Neural cell (in vitro differentiated cells): ENCODE measurements at regions not wholly inside any gene's neighbourhood (a gene's known extent, or its start where the extent isn't known, plus 50 kb on each side); places are given as distances from the start of the nearest gene placed in this dataset.

Source experiments
- H2AFZ ChIP-seq: fragments of 200-600, 300-800 bp; sonication (generic), shearing (Covaris generic); 2 replicates; pipeline ENCODE4 v1.6.0; 2014; ENCODE audit warnings: low read depth, mild to moderate bottlenecking, antibody characterized with exemption, low read length, moderate library complexity
- H3F3A ChIP-seq: fragments of 200-600 bp; shearing (Covaris generic); 2 replicates; pipeline ENCODE4 v1.6.1; 2016; ENCODE audit warnings: mild to moderate bottlenecking, moderate library complexity, mixed read lengths, antibody characterized with exemption, low read length; ENCODE audit not compliant: insufficient read depth, poor library complexity, severe bottlenecking
- H3K27ac ChIP-seq: fragments of 200-600, 300-800 bp; sonication (generic), shearing (Covaris generic); 2 replicates; pipeline ENCODE4 v1.5.1; 2014; ENCODE audit warnings: mild to moderate bottlenecking, low read length, moderate library complexity
- H3K27me3 ChIP-seq: fragments of 300-800, 200-600 bp; sonication (generic), shearing (Covaris generic); 2 replicates; pipeline ENCODE4 v1.6.0; 2014; ENCODE audit warnings: mild to moderate bottlenecking, low read depth, low read length, moderate library complexity; ENCODE audit not compliant: insufficient read depth
- H3K36me3 ChIP-seq: fragments of 300-800, 200-600 bp; sonication (generic), shearing (Covaris generic); 2 replicates; pipeline ENCODE4 v1.5.1; 2014; ENCODE audit warnings: mild to moderate bottlenecking, antibody characterized with exemption, low read length, moderate library complexity; ENCODE audit not compliant: insufficient read depth
- H3K4me2 ChIP-seq: fragments of 300-800, 200-600 bp; sonication (generic), shearing (Covaris generic); 2 replicates; pipeline ENCODE4 v1.6.0; 2014; ENCODE audit warnings: mild to moderate bottlenecking, low read length
- H3K4me3 ChIP-seq: fragments of 300-800, 200-600 bp; sonication (generic), shearing (Covaris generic); 2 replicates; pipeline ENCODE4 v1.5.1; 2014; ENCODE audit warnings: mild to moderate bottlenecking, low read length, moderate library complexity
- H3K79me2 ChIP-seq: fragments of 200-600 bp; shearing (Covaris generic); replicated peaks from 2 replicates; pipeline ENCODE4 v1.6.0; 2014; ENCODE audit warnings: mild to moderate bottlenecking, low read length, moderate library complexity; ENCODE audit not compliant: insufficient read depth
- H3K9ac ChIP-seq: fragments of 300-800, 200-600 bp; sonication (generic), shearing (Covaris generic); 2 replicates; pipeline ENCODE4 v1.6.1; 2016; ENCODE audit warnings: mild to moderate bottlenecking, low read length, mixed read lengths
- H3K9me2 ChIP-seq: fragments of 200-600 bp; shearing (Covaris generic); 2 replicates; pipeline ENCODE4 v1.6.1; 2016; ENCODE audit warnings: mild to moderate bottlenecking, low read length, mixed read lengths; ENCODE audit not compliant: insufficient read depth
- H3K9me3 ChIP-seq: fragments of 200-600, 300-800 bp; sonication (generic), shearing (Covaris generic); 2 replicates; pipeline ENCODE4 v1.6.1; 2016; ENCODE audit warnings: mild to moderate bottlenecking, mixed run types, low read length, moderate library complexity, mixed read lengths
- H4K20me1 ChIP-seq: fragments of 200-600 bp; shearing (Covaris generic); 2 replicates; pipeline ENCODE4 v1.6.1; 2016; ENCODE audit warnings: mild to moderate bottlenecking, mixed run types; ENCODE audit not compliant: insufficient read depth
- CTCF ChIP-seq: fragments of 450-650 bp; IDR thresholded peaks from 2 replicates; pipeline ENCODE4 v1.5.1; 2014; ENCODE audit warnings: antibody characterized with exemption, mild to moderate bottlenecking, moderate library complexity; ENCODE audit not compliant: poor library complexity, severe bottlenecking
- EP300 ChIP-seq: fragments of 450-650 bp; conservative IDR thresholded peaks from 2 replicates; pipeline ENCODE4 v1.6.1; 2014; ENCODE audit warnings: antibody characterized with exemption, mild to moderate bottlenecking, moderate library complexity; ENCODE audit not compliant: poor library complexity, severe bottlenecking
- EZH2 ChIP-seq: fragments of 200-600, 300-800 bp; shearing (Covaris generic), sonication (generic); IDR thresholded peaks from 2 replicates; pipeline ENCODE4 v1.6.1; 2014; ENCODE audit warnings: antibody characterized with exemption, low read length, borderline replicate concordance, mild to moderate bottlenecking; ENCODE audit not compliant: insufficient read depth, poor library complexity, severe bottlenecking
- MXI1 ChIP-seq: fragments of 450-650 bp; conservative IDR thresholded peaks from 2 replicates; pipeline ENCODE4 v1.6.1; 2014; ENCODE audit warnings: antibody characterized with exemption, mild to moderate bottlenecking; ENCODE audit not compliant: poor library complexity, severe bottlenecking
- POLR2AphosphoS5 ChIP-seq: IDR thresholded peaks from 2 replicates; pipeline ENCODE4 v1.6.1; 2012
- RAD21 ChIP-seq: fragments of 450-650 bp; conservative IDR thresholded peaks from 2 replicates; pipeline ENCODE4 v1.6.1; 2014; ENCODE audit warnings: antibody characterized with exemption, mild to moderate bottlenecking, moderate library complexity
- REST ChIP-seq: IDR thresholded peaks from 2 replicates; pipeline ENCODE4 v1.6.1; 2012; ENCODE audit warnings: borderline replicate concordance
- SMC3 ChIP-seq: fragments of 450-650 bp; conservative IDR thresholded peaks from 2 replicates; pipeline ENCODE4 v1.6.1; 2014; ENCODE audit warnings: antibody characterized with exemption, mild to moderate bottlenecking, moderate library complexity; ENCODE audit not compliant: poor library complexity
- TAF1 ChIP-seq: IDR thresholded peaks from 2 replicates; pipeline ENCODE4 v1.6.1; 2012; ENCODE audit warnings: low read depth

- Histone ChIP-seq H4K20me1 (no peaks in the 10 kb centered on the region), H3K79me2 (no peaks in the 10 kb centered on the region), H3K9me3 (no peaks in the 10 kb centered on the region), H2AFZ (no peak overlapping the region), H3F3A (no peaks in the 10 kb centered on the region), H3K27me3 (no peaks in the 10 kb centered on the region), H3K4me3 (no peak overlapping the region), H3K4me2 (no peak overlapping the region), H3K36me3 (no peaks in the 10 kb centered on the region), H3K9me2 (no peaks in the 10 kb centered on the region), H3K9ac (no peak overlapping the region), H3K27ac (no peak overlapping the region)
- TF ChIP-seq POLR2AphosphoS5: no peak
- no peak for TF ChIP-seq EP300
- TF ChIP-seq TAF1: no peak
- TF ChIP-seq REST: no peak
- TF ChIP-seq SMC3: no peak
- no peak for TF ChIP-seq MXI1
- TF ChIP-seq CTCF: no peak
These were observed 73.4 kb upstream of the DDHD1 start for GRCh38 chr14:53226553-53226952.

GRCh38 chr14:53220914-53221313, 67.8 kb upstream of the DDHD1 start:
- no peak overlapping the region for H3K9ac ChIP-seq
- H2AFZ ChIP-seq: no peak overlapping the region
- H3K27ac ChIP-seq: no peak overlapping the region

More at GRCh38 chr14:53220914-53221313, 67.8 kb upstream of the DDHD1 start:
- Histone ChIP-seq H3K36me3 (no peaks in the 10 kb centered on the region), H3K4me2 (no peak overlapping the region), H3K9me3 (no peaks in the 10 kb centered on the region), H3K27me3 (no peaks in the 10 kb centered on the region), H4K20me1 (no peaks in the 10 kb centered on the region), H3K4me3 (no peak overlapping the region), H3K9me2 (no peaks in the 10 kb centered on the region), H3K79me2 (no peaks in the 10 kb centered on the region), H3F3A (no peaks in the 10 kb centered on the region)
- TF ChIP-seq EP300 (no peak), TAF1 (no peak), REST (no peak), MXI1 (no peak), EZH2 (no peak), CTCF (no peak), POLR2AphosphoS5 (no peak), SMC3 (no peak), RAD21 (no peak)
